Ishikawa (cell line): ENCODE measurements at regions not wholly inside any gene's neighbourhood (a gene's known extent, or its start where the extent isn't known, plus 50 kb on each side); places are given as distances from the start of the nearest gene placed in this dataset.

Experiments used
- CEBPB ChIP-seq: IDR thresholded peaks from 2 replicates; pipeline ENCODE4 v1.6.1; 2012
- CREB1 ChIP-seq: IDR thresholded peaks from 2 replicates; pipeline ENCODE4 v1.6.1; 2012; ENCODE audit warnings: low read depth
- EGR1 ChIP-seq: IDR thresholded peaks from 2 replicates; pipeline ENCODE4 v1.6.1; 2012
- EP300 ChIP-seq: IDR thresholded peaks from 2 replicates; pipeline ENCODE4 v1.6.1; 2012; ENCODE audit warnings: borderline replicate concordance
- FOXM1 ChIP-seq: IDR thresholded peaks from 2 replicates; pipeline ENCODE4 v1.6.1; 2012; ENCODE audit warnings: low read depth, borderline replicate concordance
- MAX ChIP-seq: IDR thresholded peaks from 2 replicates; pipeline ENCODE4 v1.6.1; 2012
- NFIC ChIP-seq: IDR thresholded peaks from 2 replicates; pipeline ENCODE4 v1.6.1; 2012
- RAD21 ChIP-seq: IDR thresholded peaks from 2 replicates; pipeline ENCODE4 v1.6.1; 2012; ENCODE audit warnings: low read depth
- REST ChIP-seq: IDR thresholded peaks from 2 replicates; pipeline ENCODE4 v1.6.1; 2012; ENCODE audit warnings: low read depth, mild to moderate bottlenecking
- TAF1 ChIP-seq: IDR thresholded peaks from 2 replicates; pipeline ENCODE4 v1.6.1; 2012; ENCODE audit warnings: low read depth, mild to moderate bottlenecking
- TCF12 ChIP-seq: IDR thresholded peaks from 2 replicates; pipeline ENCODE4 v1.6.1; 2012; ENCODE audit warnings: low read depth
- TEAD4 ChIP-seq: IDR thresholded peaks from 2 replicates; pipeline ENCODE4 v1.6.1; 2012
- USF1 ChIP-seq: IDR thresholded peaks from 2 replicates; pipeline ENCODE4 v1.6.1; 2012
- YY1 ChIP-seq: IDR thresholded peaks from 2 replicates; pipeline ENCODE4 v1.6.1; 2012; ENCODE audit warnings: low read depth
- ZBTB7A ChIP-seq: IDR thresholded peaks from 2 replicates; pipeline ENCODE4 v1.6.1; 2012; ENCODE audit warnings: low read depth

GRCh38 chr4:164301430-164301829, 452.5 kb upstream of the SMIM31 start:
- TF ChIP-seq ZBTB7A: no peak
- no peak for TF ChIP-seq USF1
- no peak for TF ChIP-seq TEAD4
- TF ChIP-seq TCF12: no peak
- no peak for TF ChIP-seq REST
- TF ChIP-seq EP300: no peak
- TF ChIP-seq YY1: no peak
- no peak for TF ChIP-seq FOXM1
- no peak for TF ChIP-seq TAF1
- no peak for TF ChIP-seq RAD21
- TF ChIP-seq EGR1: no peak
- TF ChIP-seq NFIC: no peak
- TF ChIP-seq MAX: no peak
- TF ChIP-seq CEBPB: no peak
- TF ChIP-seq CREB1: no peak

- TF ChIP-seq TAF1 (no peak), EP300 (no peak), CEBPB (no peak), NFIC (no peak), TEAD4 (no peak), USF1 (no peak), EGR1 (no peak), FOXM1 (no peak), REST (no peak), RAD21 (no peak), TCF12 (no peak), ZBTB7A (no peak), CREB1 (no peak)
Measured at GRCh38 chr4:164304101-164304639, 449.8 kb upstream of the SMIM31 start.

GRCh38 chr4:164304861-164305260, 449.1 kb upstream of the SMIM31 start:
- no peak for TF ChIP-seq CEBPB
- TF ChIP-seq TAF1: no peak
- TF ChIP-seq TCF12: no peak
- TF ChIP-seq NFIC: no peak
- no peak for TF ChIP-seq ZBTB7A

GRCh38 chr4:164307262-164307661, 446.7 kb upstream of the SMIM31 start:
- TF ChIP-seq YY1: no peak
- TF ChIP-seq NFIC: no peak
- TF ChIP-seq TAF1: no peak
- TF ChIP-seq EGR1: no peak
- TF ChIP-seq TEAD4: no peak
- TF ChIP-seq CREB1: no peak
- TF ChIP-seq TCF12: no peak
- TF ChIP-seq FOXM1: no peak
- TF ChIP-seq ZBTB7A: no peak
- TF ChIP-seq REST: no peak
- no peak for TF ChIP-seq EP300
- no peak for TF ChIP-seq RAD21
- TF ChIP-seq USF1: no peak
- TF ChIP-seq MAX: no peak
- no peak for TF ChIP-seq CEBPB
